ENCODE measurements at regions not wholly inside any gene's neighbourhood (a gene's known extent, or its start where the extent isn't known, plus 50 kb on each side); places are given as distances from the start of the nearest gene placed in this dataset.
"Not testable (repeated sequence)": the region's sequence is repeated elsewhere in the genome, so short reads cannot be mapped to it uniquely, and the experiment has no call there.

DNA sequence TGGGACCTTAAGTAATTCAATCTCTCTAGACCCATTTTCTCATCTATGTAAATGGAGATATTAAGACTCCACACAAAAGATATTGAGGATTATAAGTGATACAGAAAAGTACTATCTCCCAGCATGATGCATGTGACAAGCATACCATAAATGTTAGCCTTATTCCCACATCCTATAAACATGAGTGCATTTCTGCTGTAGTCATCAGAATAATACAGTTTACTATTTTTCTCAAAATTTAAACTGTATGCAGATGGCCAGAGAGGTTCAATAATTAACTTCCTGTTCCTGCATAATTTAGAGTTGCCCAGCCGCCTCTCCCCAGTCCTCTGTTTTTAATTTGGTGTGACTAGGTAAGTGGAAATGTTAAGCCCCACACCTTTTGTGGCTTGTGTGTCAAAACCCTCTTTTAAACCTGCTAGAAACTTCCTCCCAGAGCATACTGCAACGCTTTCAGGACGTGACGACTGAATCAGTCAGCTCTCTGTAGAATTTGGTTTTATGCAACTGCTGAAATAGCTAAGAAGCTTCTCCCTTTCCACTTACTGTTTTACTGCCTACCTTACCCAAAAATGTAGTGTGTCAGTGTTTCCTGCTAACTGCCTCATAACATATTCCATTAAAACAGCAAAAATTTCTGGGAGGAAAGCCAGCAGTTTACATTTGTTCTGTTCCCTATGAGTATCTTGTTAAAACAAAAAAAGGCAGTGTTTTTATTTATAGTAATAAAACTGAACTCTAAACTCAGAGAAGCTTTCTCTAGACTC, 1037.9 kb downstream of the EPHA3 start:
- intact Hi-C loops (cut with micrococcal nuclease) = no loop called here
- CTCF ChIA-PET = no interaction called here
- Mint-ChIP-seq H3K36me3 (ENCODE audit: low read depth) (no peaks in the 10 kb centered on the region), H3K4me1 (ENCODE audit: low read depth) (no peaks in the 10 kb centered on the region), H3K9me3 (peaks cover 3% of the 10 kb centered on the region), H3K4me3 (no peak overlapping the region), H3K27ac (no peak overlapping the region), H3K27me3 (ENCODE audit: low read depth) (no peaks in the 10 kb centered on the region)
- DNase-seq = no peak

DNA sequence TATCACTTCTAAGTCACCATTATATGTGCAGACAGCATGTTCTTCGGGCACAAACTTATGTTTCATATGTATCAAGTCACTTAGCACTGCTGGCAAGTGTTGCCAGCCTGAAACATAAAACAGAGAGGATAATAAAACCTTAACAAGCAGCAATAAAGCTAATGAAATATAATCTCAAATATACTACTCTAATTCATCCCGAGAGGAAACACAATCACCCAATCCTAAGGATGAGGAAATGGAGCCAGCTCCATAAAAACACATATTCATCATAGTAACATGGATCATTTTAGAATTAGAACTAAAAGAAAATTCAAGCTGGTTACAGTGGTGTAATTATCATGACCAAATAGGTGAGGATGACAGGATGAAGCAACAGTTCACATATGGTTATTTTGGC, 1072.7 kb downstream of the EPHA3 start:
- H3K36me3 Mint-ChIP-seq (ENCODE audit: low read depth) = no peaks in the 10 kb centered on the region
- CTCF ChIA-PET = no interaction called here
- no peak overlapping the region for H3K4me3 Mint-ChIP-seq
- no peaks in the 10 kb centered on the region for H3K27me3 Mint-ChIP-seq (ENCODE audit: low read depth)
- peaks cover 1% of the 10 kb centered on the region for H3K9me3 Mint-ChIP-seq
- no peaks in the 10 kb centered on the region for H3K4me1 Mint-ChIP-seq (ENCODE audit: low read depth)
- no peak for DNase-seq
- H3K27ac Mint-ChIP-seq = no peak overlapping the region
- intact Hi-C loops (cut with micrococcal nuclease) = loop anchor here (10.0 kb wide), 1 partner anchor 1075 kb away; the partner anchor contains the start of gene EPHA3

GRCh38 chr3:90180543-90180942, 1073.1 kb downstream of the EPHA3 start:
- H3K9me3 Mint-ChIP-seq = peaks cover 1% of the 10 kb centered on the region
- intact Hi-C loops (cut with micrococcal nuclease) = loop anchor here (10.0 kb wide), 1 partner anchor 1076 kb away; the partner anchor contains the start of gene EPHA3

DNA sequence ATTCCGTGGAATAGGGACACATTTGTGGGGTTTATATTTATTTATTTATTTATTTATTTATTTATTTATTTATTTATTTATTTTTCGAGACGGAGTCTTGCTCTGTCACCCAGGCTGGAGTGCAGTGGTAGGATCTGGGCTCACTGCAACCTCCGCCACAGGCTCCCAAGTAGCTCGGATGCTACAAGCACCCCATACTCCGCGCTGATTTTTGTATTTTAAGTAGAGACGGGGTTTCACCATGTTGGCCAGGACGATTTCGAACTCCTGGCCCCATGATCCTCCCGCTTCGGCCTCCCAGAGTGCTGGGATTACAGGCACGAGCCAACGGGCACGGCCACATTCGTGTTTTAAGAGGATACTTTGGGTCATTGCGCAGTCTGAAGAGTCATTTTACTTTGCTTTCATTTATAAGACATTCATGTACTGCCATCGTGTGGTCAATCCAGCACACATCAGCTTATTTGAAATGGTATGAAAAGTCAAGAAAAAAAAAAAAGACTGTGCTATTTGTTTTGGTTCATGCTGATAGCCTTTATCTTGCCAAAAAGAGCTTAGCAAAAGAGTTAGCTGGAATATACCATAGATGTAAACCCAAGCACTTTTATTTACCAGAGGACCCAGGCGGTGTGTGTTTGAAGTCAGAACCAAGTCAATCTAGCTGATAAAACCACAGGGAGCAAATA, 1075.0 kb downstream of the EPHA3 start:
- H3K27ac Mint-ChIP-seq; DNase-seq; H3K36me3 Mint-ChIP-seq (ENCODE audit: low read depth); H3K4me1 Mint-ChIP-seq (ENCODE audit: low read depth); H3K4me3 Mint-ChIP-seq; H3K9me3 Mint-ChIP-seq; H3K27me3 Mint-ChIP-seq (ENCODE audit: low read depth): not testable (repeated sequence)
- CTCF ChIA-PET = interaction anchor here (1.7 kb wide), 1 partner anchor 90 kb away, joined by 5 read pairs; no protein-coding TSS in a partner anchor
- intact Hi-C loops (cut with micrococcal nuclease) = loop anchor here (2.0 to 10.0 kb wide), 2 partner anchors 1078 to 1980 kb away; partner anchors contain the start of gene EPHA3

More at GRCh38 chr3:90180543-90180942, 1073.1 kb downstream of the EPHA3 start:
- no peak overlapping the region for H3K27ac Mint-ChIP-seq
- H3K4me3 Mint-ChIP-seq = no peak overlapping the region
- no peaks in the 10 kb centered on the region for H3K36me3 Mint-ChIP-seq (ENCODE audit: low read depth)
- no peaks in the 10 kb centered on the region for H3K4me1 Mint-ChIP-seq (ENCODE audit: low read depth)
- no peaks in the 10 kb centered on the region for H3K27me3 Mint-ChIP-seq (ENCODE audit: low read depth)
- DNase-seq = no peak
- CTCF ChIA-PET = no interaction called here

- H3K4me1 Mint-ChIP-seq (ENCODE audit: low read depth) = no peaks in the 10 kb centered on the region
- no peak overlapping the region for H3K4me3 Mint-ChIP-seq
- H3K27ac Mint-ChIP-seq = no peak overlapping the region
- CTCF ChIA-PET = no interaction called here
- H3K27me3 Mint-ChIP-seq (ENCODE audit: low read depth) = no peaks in the 10 kb centered on the region
- no peak for DNase-seq
- H3K36me3 Mint-ChIP-seq (ENCODE audit: low read depth) = no peaks in the 10 kb centered on the region
- H3K9me3 Mint-ChIP-seq = peaks cover 1% of the 10 kb centered on the region
- intact Hi-C loops (cut with micrococcal nuclease) = loop anchor here (10.0 kb wide), 1 partner anchor 1080 kb away; the partner anchor contains the start of gene EPHA3
Observed at GRCh38 chr3:90184861-90185260, 1077.4 kb downstream of the EPHA3 start.

GRCh38 chr3:90197383-90197782, 1090.0 kb downstream of the EPHA3 start:
- H3K27me3 Mint-ChIP-seq (ENCODE audit: low read depth); H3K4me1 Mint-ChIP-seq (ENCODE audit: low read depth); H3K36me3 Mint-ChIP-seq (ENCODE audit: low read depth); CTCF ChIA-PET; H3K4me3 Mint-ChIP-seq; H3K27ac Mint-ChIP-seq; intact Hi-C loops (cut with micrococcal nuclease); DNase-seq: not testable (repeated sequence)
- H3K9me3 Mint-ChIP-seq = peaks cover 13% of the 10 kb centered on the region

DNA sequence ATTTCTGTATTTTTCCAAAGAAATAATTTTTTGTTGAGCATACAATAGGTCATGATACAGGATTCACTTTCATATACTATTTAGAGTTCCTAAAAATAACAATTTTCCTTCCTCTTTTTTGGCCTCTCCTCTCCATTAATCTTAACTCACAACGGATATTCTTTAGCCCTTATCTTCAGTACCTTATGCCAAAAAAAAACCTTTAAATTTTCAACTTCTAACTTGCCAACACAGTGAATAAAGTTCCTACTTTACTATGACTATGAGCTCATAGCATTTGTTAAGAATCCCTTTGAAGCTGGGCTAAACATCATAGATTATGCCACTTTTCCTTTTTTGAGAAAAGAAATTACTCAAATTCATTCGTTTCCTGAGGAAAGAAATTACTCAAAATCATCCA, 1095.5 kb downstream of the EPHA3 start:
- CTCF ChIA-PET; H3K36me3 Mint-ChIP-seq (ENCODE audit: low read depth); H3K27ac Mint-ChIP-seq; H3K4me1 Mint-ChIP-seq (ENCODE audit: low read depth); intact Hi-C loops (cut with micrococcal nuclease); H3K27me3 Mint-ChIP-seq (ENCODE audit: low read depth); H3K4me3 Mint-ChIP-seq; H3K9me3 Mint-ChIP-seq; DNase-seq: not testable (repeated sequence)

DNA sequence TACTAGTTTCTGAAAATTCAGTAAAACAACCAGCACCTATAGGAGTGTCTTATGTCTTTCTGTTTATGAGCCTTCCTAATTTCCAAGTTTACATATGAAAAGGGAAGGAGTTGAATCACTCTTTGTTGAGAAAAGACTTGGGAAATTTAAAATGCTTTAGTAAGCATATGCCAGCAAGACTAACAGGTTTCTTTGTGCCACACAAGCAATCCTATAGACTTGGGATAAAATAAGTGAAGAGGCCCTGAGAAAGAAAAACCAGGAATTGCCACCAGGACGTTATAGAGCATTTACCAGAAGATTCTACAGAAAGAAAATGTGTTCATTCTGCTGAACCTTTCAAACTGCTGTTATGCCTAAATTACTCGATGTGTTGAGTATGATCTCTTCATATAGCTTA, 1099.1 kb downstream of the EPHA3 start:
- H3K4me1 Mint-ChIP-seq (ENCODE audit: low read depth); H3K4me3 Mint-ChIP-seq; intact Hi-C loops (cut with micrococcal nuclease); CTCF ChIA-PET; DNase-seq; H3K27ac Mint-ChIP-seq; H3K36me3 Mint-ChIP-seq (ENCODE audit: low read depth); H3K9me3 Mint-ChIP-seq; H3K27me3 Mint-ChIP-seq (ENCODE audit: low read depth): not testable (repeated sequence)

DNA sequence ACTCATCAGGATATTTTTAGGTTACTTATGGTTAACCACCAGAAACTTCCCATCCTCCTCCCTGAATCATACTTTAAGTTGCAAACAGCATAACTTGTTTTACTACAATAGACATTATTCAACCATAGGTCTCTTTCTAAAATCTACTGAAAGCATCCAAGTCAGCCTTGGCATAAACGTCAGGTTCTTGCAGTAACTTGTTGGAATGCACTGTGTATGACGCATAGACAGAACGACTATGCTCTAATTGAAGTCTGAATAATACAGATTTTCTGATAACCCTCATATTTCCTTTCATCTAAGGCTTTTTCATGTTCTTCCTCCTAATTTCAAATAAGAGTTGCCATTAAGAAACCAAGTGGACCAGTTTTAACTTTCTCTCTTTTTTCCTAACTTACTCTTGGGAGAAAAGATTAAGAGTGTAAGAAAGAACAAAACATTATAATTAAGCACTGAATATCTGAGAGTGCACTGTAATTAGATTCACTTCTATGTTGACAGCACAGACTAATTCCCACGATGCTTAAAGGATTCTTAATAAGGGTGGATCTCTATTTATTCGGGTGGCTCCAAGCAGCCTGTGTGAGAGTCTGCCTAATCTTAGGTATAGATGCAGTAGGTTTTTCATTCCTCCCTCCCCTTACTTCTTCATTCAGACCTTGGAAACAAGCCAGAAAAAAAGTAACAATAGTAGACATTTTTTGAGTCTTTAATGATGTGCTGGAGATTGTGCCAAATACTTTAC, 1100.1 kb downstream of the EPHA3 start:
- H3K36me3 Mint-ChIP-seq (ENCODE audit: low read depth); DNase-seq; H3K27me3 Mint-ChIP-seq (ENCODE audit: low read depth); CTCF ChIA-PET; H3K27ac Mint-ChIP-seq; H3K4me3 Mint-ChIP-seq; H3K9me3 Mint-ChIP-seq; intact Hi-C loops (cut with micrococcal nuclease); H3K4me1 Mint-ChIP-seq (ENCODE audit: low read depth): not testable (repeated sequence)

- Mint-ChIP-seq H3K4me3 (no peak overlapping the region), H3K4me1 (ENCODE audit: low read depth) (no peaks in the 10 kb centered on the region), H3K9me3 (peaks cover 15% of the 10 kb centered on the region), H3K27me3 (ENCODE audit: low read depth) (no peaks in the 10 kb centered on the region), H3K36me3 (ENCODE audit: low read depth) (no peaks in the 10 kb centered on the region), H3K27ac (no peak overlapping the region)
- intact Hi-C loops (cut with micrococcal nuclease) = no loop called here
- CTCF ChIA-PET = no interaction called here
- no peak for DNase-seq
Observed at GRCh38 chr3:90221900-90222299, 1114.5 kb downstream of the EPHA3 start.

GRCh38 chr3:90241481-90241880, 1134.1 kb downstream of the EPHA3 start:
- DNase-seq = no peak

DNA sequence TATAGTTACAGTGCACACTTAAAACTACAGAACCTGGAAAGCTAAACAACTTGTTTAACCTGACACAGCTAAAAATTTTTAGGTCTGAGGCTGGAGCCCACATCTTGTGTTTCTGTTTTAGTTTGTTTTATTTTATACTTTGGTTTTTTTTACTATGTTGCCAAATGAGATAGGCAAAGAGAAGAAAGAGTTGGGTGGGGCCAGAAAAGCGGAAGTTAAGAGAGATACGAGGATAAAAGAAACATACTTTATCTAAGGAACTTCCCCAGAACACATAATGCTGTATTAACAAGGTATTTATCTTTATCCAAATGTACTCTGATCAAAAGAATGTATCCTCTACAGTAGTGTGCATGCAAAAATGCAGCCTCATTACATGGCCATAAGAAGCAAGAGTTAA, 1145.7 kb downstream of the EPHA3 start:
- no peak overlapping the region for H3K4me3 Mint-ChIP-seq
- no peak overlapping the region for H3K27ac Mint-ChIP-seq
- H3K4me1 Mint-ChIP-seq (ENCODE audit: low read depth) = no peaks in the 10 kb centered on the region
- DNase-seq = no peak
- no peaks in the 10 kb centered on the region for H3K27me3 Mint-ChIP-seq (ENCODE audit: low read depth)
- CTCF ChIA-PET = no interaction called here
- H3K9me3 Mint-ChIP-seq = peaks cover 5% of the 10 kb centered on the region
- intact Hi-C loops (cut with micrococcal nuclease) = no loop called here
- no peaks in the 10 kb centered on the region for H3K36me3 Mint-ChIP-seq (ENCODE audit: low read depth)

More at GRCh38 chr3:90241481-90241880, 1134.1 kb downstream of the EPHA3 start:
- Mint-ChIP-seq H3K4me3 (no peak overlapping the region), H3K36me3 (ENCODE audit: low read depth) (no peaks in the 10 kb centered on the region), H3K4me1 (ENCODE audit: low read depth) (no peaks in the 10 kb centered on the region), H3K27ac (no peak overlapping the region), H3K9me3 (peaks cover 11% of the 10 kb centered on the region), H3K27me3 (ENCODE audit: low read depth) (no peaks in the 10 kb centered on the region)
- CTCF ChIA-PET = no interaction called here
- intact Hi-C loops (cut with micrococcal nuclease) = no loop called here
